H1 (cell line): ENCODE measurements at regions not wholly inside any gene's neighbourhood (a gene's known extent, or its start where the extent isn't known, plus 50 kb on each side); places are given as distances from the start of the nearest gene placed in this dataset.
"Not testable (repeated sequence)": the region's sequence is repeated elsewhere in the genome, so short reads cannot be mapped to it uniquely, and the experiment has no call there.

Experiments
- CTCF ChIA-PET: fragments of 300-600 bp; sonication (Branson Sonifier 250); formaldehyde crosslinking; loops from one replicate; lab custom pipeline; 2021; ENCODE audit not compliant: partially characterized antibody; lab: Charles Lee
- POLR2A ChIA-PET: fragments of 300-600 bp; sonication (Branson Sonifier 250); formaldehyde crosslinking; loops from one replicate; lab custom pipeline; 2021; ENCODE audit warnings: inconsistent platforms; ENCODE audit not compliant: partially characterized antibody; lab: Charles Lee
- DNase-seq, 2 experiments: peaks; one replicate each; pipeline versions ENCODE4 v3.0.0 to v3.0.0-alpha.2; 2010 to 2022; ENCODE audit warnings: low spot score in 2 of 2, low read depth in 1 of 2, mixed read lengths in 1 of 2
- FAIRE-seq: peaks from 2 replicates; lab custom pipeline; 2011; peaks lifted over from hg19 to GRCh38; lab: Jason Lieb, UNC
- H2AFZ ChIP-seq: 2 replicates; pipeline ENCODE4 v1.8.1; 2012; ENCODE audit warnings: low read length, inconsistent platforms
- H2AK5ac ChIP-seq: 2 replicates; pipeline ENCODE4 v1.6.1; 2013; ENCODE audit warnings: low read depth, low read length
- H2BK120ac ChIP-seq: replicated peaks from 2 replicates; pipeline ENCODE3; 2013; ENCODE audit warnings: low read depth, low read length, inconsistent platforms
- H2BK12ac ChIP-seq: 2 replicates; pipeline ENCODE4 v1.6.1; 2013; ENCODE audit warnings: low read depth, low read length
- H2BK15ac ChIP-seq: 2 replicates; pipeline ENCODE4 v1.6.1; 2013; ENCODE audit warnings: low read length
- H2BK20ac ChIP-seq: 2 replicates; pipeline ENCODE4 v1.6.1; 2013; ENCODE audit warnings: low read length
- H2BK5ac ChIP-seq: 2 replicates; pipeline ENCODE4 v1.6.1; 2013; ENCODE audit warnings: low read depth, low read length
- H3K14ac ChIP-seq: 2 replicates; pipeline ENCODE4 v1.6.1; 2013; ENCODE audit warnings: inconsistent platforms; ENCODE audit not compliant: insufficient read length
- H3K18ac ChIP-seq: 2 replicates; pipeline ENCODE4 v1.6.1; 2013; ENCODE audit warnings: low read length; ENCODE audit errors: extremely low read depth
- H3K23ac ChIP-seq: 2 replicates; pipeline ENCODE4 v1.6.1; 2013; ENCODE audit warnings: inconsistent platforms; ENCODE audit not compliant: insufficient read length
- H3K23me2 ChIP-seq: 2 replicates; pipeline ENCODE4 v1.6.1; 2013; ENCODE audit warnings: low read depth, low read length
- H3K27ac ChIP-seq: 2 replicates; pipeline ENCODE4 v1.6.1; 2011; ENCODE audit warnings: low read depth, low read length, inconsistent platforms
- H3K27me3 ChIP-seq, 4 experiments: replicated peaks in 1 of 4; 1 replicate in 1 of 4; 2 replicates in 3 of 4; pipeline versions ENCODE4 v1.6.1 to v1.8.1; 2011 to 2013; ENCODE audit warnings: low read length in 3 of 4, mild to moderate bottlenecking in 3 of 4, inconsistent platforms in 2 of 4, mixed read lengths in 2 of 4, moderate library complexity in 1 of 4; ENCODE audit not compliant: control insufficient read depth in 3 of 4, insufficient read depth in 3 of 4; ENCODE audit errors: extremely low read depth in 1 of 4
- H3K36me3 ChIP-seq, 4 experiments: 2 replicates each; pipeline versions ENCODE4 v1.6.1 to v1.8.1; 2011 to 2013; ENCODE audit warnings: mild to moderate bottlenecking in 4 of 4, low read length in 3 of 4, moderate library complexity in 2 of 4, control low read depth in 1 of 4, inconsistent platforms in 1 of 4; ENCODE audit not compliant: insufficient read depth in 4 of 4, control insufficient read depth in 2 of 4
- H3K4ac ChIP-seq: replicated peaks from 2 replicates; pipeline ENCODE3; 2013; ENCODE audit warnings: low read length, low read depth, mixed read lengths, inconsistent platforms; ENCODE audit not compliant: insufficient read length
- H3K4me1 ChIP-seq, 4 experiments: replicated peaks in 1 of 4; 1 replicate in 1 of 4; 2 replicates in 3 of 4; pipeline versions ENCODE4 v1.6.1 to v1.8.1; 2011 to 2013; ENCODE audit warnings: low read length in 3 of 4, inconsistent platforms in 2 of 4, mixed read lengths in 1 of 4; ENCODE audit not compliant: insufficient read depth in 4 of 4, control insufficient read depth in 3 of 4
- H3K4me2 ChIP-seq, 2 experiments: 2 replicates each; pipeline versions ENCODE4 v1.6.1 to v1.8.1; 2011 to 2013; ENCODE audit warnings: low read depth in 2 of 2, low read length in 2 of 2, control low read depth in 1 of 2, inconsistent platforms in 1 of 2, mild to moderate bottlenecking in 1 of 2; ENCODE audit not compliant: insufficient read depth in 1 of 2
- H3K4me3 ChIP-seq, 4 experiments: fragments of 200-600, 300-600 bp in 1 of 4; sonication (generic), shearing (Covaris generic), sonication (Bioruptor Twin) in 1 of 4; 2 replicates each; pipeline versions ENCODE4 v1.5.1 to v1.8.1; 2011 to 2016; ENCODE audit warnings: low read length in 4 of 4, low read depth in 3 of 4, control low read depth in 2 of 4, inconsistent platforms in 2 of 4, mild to moderate bottlenecking in 2 of 4, mixed read lengths in 1 of 4, moderate library complexity in 1 of 4; ENCODE audit not compliant: insufficient read depth in 2 of 4; ENCODE audit errors: extremely low read depth in 1 of 4
- H3K56ac ChIP-seq: replicated peaks from 2 replicates; pipeline ENCODE3; 2013; ENCODE audit warnings: low read depth, mild to moderate bottlenecking, mixed read lengths, low read length, inconsistent platforms; ENCODE audit not compliant: insufficient read length
- H3K79me1 ChIP-seq: 2 replicates; pipeline ENCODE4 v1.6.1; 2013; ENCODE audit warnings: low read depth, low read length, control low read depth
- H3K79me2 ChIP-seq, 2 experiments: 2 replicates each; pipeline versions ENCODE4 v1.6.1 to v1.8.1; 2012 to 2013; ENCODE audit warnings: low read length in 2 of 2, mild to moderate bottlenecking in 2 of 2, inconsistent platforms in 1 of 2; ENCODE audit not compliant: insufficient read depth in 2 of 2, control insufficient read depth in 1 of 2
- H3K9ac ChIP-seq, 4 experiments: replicated peaks in 1 of 4; 1 replicate in 1 of 4; 2 replicates in 3 of 4; pipeline versions ENCODE4 v1.6.1 to v1.8.1; 2011 to 2013; ENCODE audit warnings: low read depth in 3 of 4, low read length in 3 of 4, control low read depth in 2 of 4, mild to moderate bottlenecking in 2 of 4, moderate library complexity in 2 of 4, inconsistent platforms in 1 of 4; ENCODE audit errors: extremely low read depth in 1 of 4
- H3K9me3 ChIP-seq, 2 experiments: 2 replicates each; pipeline versions ENCODE4 v1.6.1 to v1.8.1; 2012 to 2013; ENCODE audit warnings: mild to moderate bottlenecking in 2 of 2, moderate library complexity in 2 of 2, control low read depth in 1 of 2, inconsistent platforms in 1 of 2, low read depth in 1 of 2, low read length in 1 of 2, mixed read lengths in 1 of 2; ENCODE audit not compliant: insufficient read depth in 2 of 2
- H4K20me1 ChIP-seq, 2 experiments: replicated peaks in 1 of 2; 2 replicates each; pipeline versions ENCODE3 to v1.8.1; 2011 to 2013; ENCODE audit warnings: inconsistent platforms in 2 of 2, low read length in 2 of 2, mild to moderate bottlenecking in 1 of 2; ENCODE audit not compliant: insufficient read depth in 2 of 2, control insufficient read depth in 1 of 2
- H4K5ac ChIP-seq: 2 replicates; pipeline ENCODE4 v1.6.1; 2013; ENCODE audit warnings: low read length, low read depth, mixed read lengths, inconsistent platforms; ENCODE audit not compliant: insufficient read length
- H4K8ac ChIP-seq: 2 replicates; pipeline ENCODE4 v1.8.0; 2013; ENCODE audit warnings: mild to moderate bottlenecking, moderate library complexity, low read length, inconsistent platforms; ENCODE audit not compliant: insufficient read depth; ENCODE audit errors: extremely low read depth
- H4K91ac ChIP-seq: replicated peaks from 2 replicates; pipeline ENCODE3; 2013; ENCODE audit warnings: low read length, mixed read lengths, inconsistent platforms; ENCODE audit not compliant: insufficient read length
- WGBS, 2 experiments: shearing (Covaris generic) in 1 of 2; methylation state at CpG; one replicate each; pipeline versions ENCODE4 v1.1.6 to v1.1.7; 2013 to 2015; ENCODE audit warnings: low lambda C conversion rate in 2 of 2, mixed read lengths in 2 of 2, inconsistent platforms in 1 of 2, low coverage in 1 of 2, missing lambda C conversion rate in 1 of 2; ENCODE audit not compliant: insufficient replicate concordance in 2 of 2, insufficient coverage in 1 of 2, insufficient read length in 1 of 2; ENCODE audit errors: extremely low coverage in 1 of 2, missing lambda C conversion rate in 1 of 2; 5-methylcytosine and 5-hydroxymethylcytosine counted together

- H4K91ac ChIP-seq, H3K9ac ChIP-seq, H3K79me1 ChIP-seq, CTCF ChIA-PET, H2BK20ac ChIP-seq, H4K8ac ChIP-seq, H3K56ac ChIP-seq, H3K4me2 ChIP-seq, H2AFZ ChIP-seq, H2AK5ac ChIP-seq, H3K23ac ChIP-seq, H2BK12ac ChIP-seq, FAIRE-seq, H3K9me3 ChIP-seq, H3K36me3 ChIP-seq, H3K18ac ChIP-seq, H3K4me1 ChIP-seq, H3K23me2 ChIP-seq, H3K79me2 ChIP-seq, H3K27ac ChIP-seq, H2BK15ac ChIP-seq, H2BK5ac ChIP-seq, H3K14ac ChIP-seq, H2BK120ac ChIP-seq, H4K20me1 ChIP-seq, H4K5ac ChIP-seq, H3K4ac ChIP-seq, H3K4me3 ChIP-seq, H3K27me3 ChIP-seq: not testable (repeated sequence)
- POLR2A ChIA-PET: interaction anchor here (0.6 kb wide), 1 partner anchor 418 kb away, joined by 3 read pairs; no protein-coding TSS in a partner anchor
- DNase-seq: peak; percentile 19 to 55
- WGBS, 2 experiments: 64% methylated on average over 7 of the region's 12 CpGs; no CpG with 5 or more reads in 1 of the 2 experiments
Measured at GRCh38 chr15:37427393-37427792, 327.0 kb upstream of the MEIS2 start.
